HuH-7 (cell line): ENCODE measurements at regions not wholly inside any gene's neighbourhood (a gene's known extent, or its start where the extent isn't known, plus 50 kb on each side); places are given as distances from the start of the nearest gene placed in this dataset.

ENCODE experiments used
- DNase-seq: peaks from one replicate; pipeline ENCODE4 v3.0.0; 2011; ENCODE audit warnings: low spot score

GRCh38 chr16:47778106-47778801, 317.1 kb downstream of the PHKB start:
- no peak for DNase-seq

- DNase-seq: no peak
These were observed 316.1 kb downstream of the PHKB start for GRCh38 chr16:47777220-47777619.

DNA sequence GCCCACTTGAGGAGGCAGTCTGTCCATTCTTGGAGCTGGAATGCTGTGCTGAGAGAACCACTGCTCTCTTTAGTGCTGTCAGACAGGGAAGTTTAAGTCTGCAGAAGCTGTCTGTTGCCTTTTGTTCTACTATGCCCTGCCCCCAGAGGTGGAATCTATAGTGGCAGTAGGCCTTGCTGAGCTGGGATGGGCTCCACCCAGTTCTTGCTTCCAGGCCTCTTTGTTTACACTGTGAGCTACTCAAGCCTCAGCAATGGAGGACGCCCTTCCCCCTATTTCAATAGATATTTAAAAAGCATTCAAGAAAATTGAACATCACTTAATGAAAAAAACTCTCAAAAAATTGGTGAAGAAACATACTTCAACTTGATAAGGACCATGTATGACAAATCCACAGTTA, 313.5 kb downstream of the PHKB start:
- DNase-seq: no peak

GRCh38 chr16:47753659-47754058, 292.5 kb downstream of the PHKB start:
- DNase-seq: no peak
